Fibroblast of lung (primary cell): ENCODE measurements at regions not wholly inside any gene's neighbourhood (a gene's known extent, or its start where the extent isn't known, plus 50 kb on each side); places are given as distances from the start of the nearest gene placed in this dataset.

Source experiments
- EZH2 ChIP-seq: IDR thresholded peaks from 2 replicates; pipeline ENCODE4 v1.5.1; 2012; ENCODE audit warnings: low read length, control low read depth, mild to moderate bottlenecking; ENCODE audit errors: missing control alignments
- TF ChIP-seq, protein P1 (sequence below), 2 donors: IDR thresholded peaks in 1 of 2; conservative IDR thresholded peaks in 1 of 2; 1 replicate in 1 of 2; 2 replicates in 1 of 2; pipeline ENCODE4 v1.5.1; 2011 to 2012; ENCODE audit warnings: low read length in 2 of 2, control low read depth in 1 of 2, inconsistent platforms in 1 of 2, low read depth in 1 of 2, mild to moderate bottlenecking in 1 of 2

DNA sequence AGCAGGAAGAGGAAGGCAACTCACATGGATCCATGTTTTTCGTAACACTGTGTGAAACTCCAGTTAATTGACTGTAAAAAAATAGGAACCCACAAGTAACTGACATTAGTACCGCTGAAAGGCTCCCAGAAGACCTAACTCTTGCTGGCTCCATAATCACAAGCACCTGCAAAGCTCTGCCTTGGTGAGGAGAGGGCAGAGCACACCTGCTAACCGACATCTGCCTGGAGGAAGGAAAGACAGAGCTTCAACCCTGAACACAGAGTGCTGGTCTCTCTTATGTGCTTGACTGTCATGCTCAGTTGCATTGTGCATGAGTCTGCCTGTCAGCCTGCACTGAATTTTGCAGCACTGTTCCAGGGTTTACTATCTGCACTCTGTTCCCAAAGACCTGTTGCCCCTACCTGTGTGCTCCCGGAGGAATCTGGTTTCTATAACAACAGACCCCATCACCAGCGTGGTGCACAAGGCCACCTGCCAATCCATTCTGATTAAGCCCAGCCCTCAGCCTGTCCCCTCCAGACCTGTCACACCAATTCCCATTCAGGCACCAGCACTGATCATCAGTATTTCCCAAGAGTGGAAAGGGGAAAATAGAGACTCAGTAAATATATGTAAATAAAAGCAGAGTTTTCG, 63.1 kb upstream of the ANKRD1 start:
- TF ChIP-seq, protein P1, sequence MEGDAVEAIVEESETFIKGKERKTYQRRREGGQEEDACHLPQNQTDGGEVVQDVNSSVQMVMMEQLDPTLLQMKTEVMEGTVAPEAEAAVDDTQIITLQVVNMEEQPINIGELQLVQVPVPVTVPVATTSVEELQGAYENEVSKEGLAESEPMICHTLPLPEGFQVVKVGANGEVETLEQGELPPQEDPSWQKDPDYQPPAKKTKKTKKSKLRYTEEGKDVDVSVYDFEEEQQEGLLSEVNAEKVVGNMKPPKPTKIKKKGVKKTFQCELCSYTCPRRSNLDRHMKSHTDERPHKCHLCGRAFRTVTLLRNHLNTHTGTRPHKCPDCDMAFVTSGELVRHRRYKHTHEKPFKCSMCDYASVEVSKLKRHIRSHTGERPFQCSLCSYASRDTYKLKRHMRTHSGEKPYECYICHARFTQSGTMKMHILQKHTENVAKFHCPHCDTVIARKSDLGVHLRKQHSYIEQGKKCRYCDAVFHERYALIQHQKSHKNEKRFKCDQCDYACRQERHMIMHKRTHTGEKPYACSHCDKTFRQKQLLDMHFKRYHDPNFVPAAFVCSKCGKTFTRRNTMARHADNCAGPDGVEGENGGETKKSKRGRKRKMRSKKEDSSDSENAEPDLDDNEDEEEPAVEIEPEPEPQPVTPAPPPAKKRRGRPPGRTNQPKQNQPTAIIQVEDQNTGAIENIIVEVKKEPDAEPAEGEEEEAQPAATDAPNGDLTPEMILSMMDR (conservative IDR thresholded peaks at IDR 0.05 in 1 of 2, IDR thresholded peaks at IDR 0.05 in 1 of 2; ENCODE audit: low read depth in 1 of 2, low read length in 2 of 2): no peak
- no peak for TF ChIP-seq EZH2
